SW480 (cell line): ENCODE measurements at regions not wholly inside any gene's neighbourhood (a gene's known extent, or its start where the extent isn't known, plus 50 kb on each side); places are given as distances from the start of the nearest gene placed in this dataset.
"Not testable (repeated sequence)": the region's sequence is repeated elsewhere in the genome, so short reads cannot be mapped to it uniquely, and the experiment has no call there.

Source experiments
- DNase-seq: peaks from one replicate; pipeline ENCODE4 v3.0.0-alpha.2; 2016; ENCODE audit warnings: low spot score

GRCh38 chr4:101730291-101731117 is 60.0 kb upstream of the BANK1 start:
- peak; percentile 60 for DNase-seq

- no peak for DNase-seq
These were observed 63.3 kb upstream of the BANK1 start for GRCh38 chr4:101727238-101727637.

GRCh38 chr4:101724093-101724492 is 66.4 kb upstream of the BANK1 start:
- DNase-seq = no peak

DNA sequence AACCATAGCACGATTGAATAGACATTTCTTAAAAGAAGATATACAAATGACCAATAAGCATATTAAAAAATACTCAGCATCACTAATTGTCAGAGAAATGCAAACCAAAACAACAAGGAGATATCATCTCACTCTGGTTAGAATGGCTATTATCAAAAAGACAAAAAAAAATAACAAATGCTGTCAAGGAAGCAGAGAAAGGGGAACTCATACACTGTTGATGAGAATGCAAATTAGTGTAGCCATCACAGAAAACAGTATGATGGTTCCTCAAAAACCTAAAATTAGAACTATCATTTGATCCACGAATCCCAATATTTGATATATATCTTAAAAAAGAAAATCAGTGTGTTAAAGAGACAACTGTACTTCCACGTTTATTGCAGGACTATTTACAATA is 71.7 kb upstream of the BANK1 start:
- no peak for DNase-seq

- DNase-seq = no peak
These were observed 78.8 kb upstream of the BANK1 start for GRCh38 chr4:101711590-101712260.

- no peak for DNase-seq
These were observed 79.7 kb upstream of the BANK1 start for GRCh38 chr4:101710806-101711205.

DNA sequence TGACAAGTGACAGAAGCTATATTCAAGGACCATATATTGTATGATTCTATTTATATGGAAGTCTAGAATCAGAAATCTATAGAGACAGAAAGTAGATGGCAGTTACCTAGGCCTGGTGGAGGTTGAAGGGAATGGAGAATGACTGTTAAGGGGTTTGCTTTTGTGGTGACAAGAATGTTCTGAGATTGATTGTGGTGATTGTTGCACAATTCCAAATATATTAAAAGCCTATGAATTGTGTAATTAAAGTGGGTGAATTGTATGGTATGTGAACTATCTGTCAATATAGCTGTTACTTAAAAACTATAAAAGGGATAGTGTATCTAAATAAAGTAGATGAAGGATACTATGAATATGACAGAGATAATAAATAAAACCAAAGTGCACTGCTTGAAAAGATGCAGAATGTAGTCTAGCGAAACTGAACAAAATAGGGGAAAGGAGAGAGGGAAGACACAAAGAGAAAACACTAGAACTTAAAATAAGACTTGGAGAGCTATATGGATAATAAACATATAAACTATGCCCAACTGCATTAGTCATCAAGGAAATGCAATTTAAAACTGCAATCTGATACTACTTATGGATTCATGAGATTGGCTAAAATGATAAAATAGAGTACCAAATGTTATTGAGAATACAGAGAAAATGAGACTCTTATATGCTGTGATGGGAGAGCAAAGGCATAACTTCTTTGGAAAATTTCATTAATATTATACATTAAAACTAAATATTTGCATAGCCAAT is 82.1 kb upstream of the BANK1 start:
- no peak for DNase-seq

DNA sequence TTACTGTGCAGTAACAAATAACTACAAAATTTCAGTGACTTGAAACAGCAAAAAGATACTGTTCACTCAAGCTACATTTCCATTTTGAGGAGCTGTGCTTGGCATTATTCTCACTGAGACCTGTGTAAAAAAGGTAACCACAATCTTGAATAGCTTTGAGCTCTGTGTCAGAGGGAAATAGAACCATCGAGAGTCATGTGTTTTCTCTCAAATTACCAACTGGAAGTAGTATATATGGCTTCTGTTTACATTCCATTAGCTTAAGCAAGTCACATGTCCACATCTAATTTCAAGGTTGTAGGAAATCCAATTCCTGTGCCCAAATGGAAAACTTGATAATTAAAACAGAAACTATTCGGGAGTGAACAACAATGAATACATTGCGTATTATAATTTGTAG is 82.9 kb upstream of the BANK1 start:
- no peak for DNase-seq

- DNase-seq = no peak
These were observed 83.9 kb upstream of the BANK1 start for GRCh38 chr4:101706535-101707057.

DNA sequence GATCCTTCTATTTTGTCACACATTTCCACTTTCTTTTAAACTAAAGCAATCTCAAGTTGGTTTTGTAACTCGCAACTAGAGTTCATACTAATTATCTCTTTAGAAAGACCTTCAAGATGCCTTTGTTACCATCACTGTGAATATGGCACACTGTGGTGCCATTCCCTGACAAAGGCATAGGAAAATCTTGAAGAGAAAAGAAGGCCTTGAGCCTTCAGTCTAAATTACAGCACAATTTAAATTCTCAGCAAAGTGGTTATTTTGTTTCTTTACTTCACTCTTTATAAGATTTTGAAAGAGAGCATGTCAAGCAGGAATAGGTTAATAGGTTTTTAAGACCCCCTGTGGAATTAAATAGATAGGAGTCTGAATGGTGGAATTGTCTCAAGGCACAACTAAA is 89.0 kb upstream of the BANK1 start:
- no peak for DNase-seq

- no peak for DNase-seq
These were observed 90.9 kb upstream of the BANK1 start for GRCh38 chr4:101699441-101700124.

DNA sequence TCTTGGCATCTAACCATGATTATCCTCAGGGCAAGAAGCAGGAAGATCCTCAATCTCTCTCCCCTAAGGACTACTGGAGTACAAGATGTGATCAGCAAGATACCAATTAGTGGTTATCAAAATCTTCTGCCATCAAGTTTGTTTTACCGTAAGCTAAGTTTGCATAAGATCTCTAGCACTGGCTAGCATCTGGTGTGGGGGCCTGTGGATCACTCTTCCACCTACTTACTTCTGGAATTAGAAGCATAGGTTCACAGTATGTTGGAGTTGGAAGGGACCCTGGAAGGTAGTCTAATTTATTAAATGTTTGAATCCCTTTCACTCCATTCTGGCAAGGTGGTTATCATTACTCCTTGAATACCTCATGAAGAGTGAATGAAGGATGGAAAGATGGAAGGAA is 93.3 kb upstream of the BANK1 start:
- DNase-seq = no peak

DNA sequence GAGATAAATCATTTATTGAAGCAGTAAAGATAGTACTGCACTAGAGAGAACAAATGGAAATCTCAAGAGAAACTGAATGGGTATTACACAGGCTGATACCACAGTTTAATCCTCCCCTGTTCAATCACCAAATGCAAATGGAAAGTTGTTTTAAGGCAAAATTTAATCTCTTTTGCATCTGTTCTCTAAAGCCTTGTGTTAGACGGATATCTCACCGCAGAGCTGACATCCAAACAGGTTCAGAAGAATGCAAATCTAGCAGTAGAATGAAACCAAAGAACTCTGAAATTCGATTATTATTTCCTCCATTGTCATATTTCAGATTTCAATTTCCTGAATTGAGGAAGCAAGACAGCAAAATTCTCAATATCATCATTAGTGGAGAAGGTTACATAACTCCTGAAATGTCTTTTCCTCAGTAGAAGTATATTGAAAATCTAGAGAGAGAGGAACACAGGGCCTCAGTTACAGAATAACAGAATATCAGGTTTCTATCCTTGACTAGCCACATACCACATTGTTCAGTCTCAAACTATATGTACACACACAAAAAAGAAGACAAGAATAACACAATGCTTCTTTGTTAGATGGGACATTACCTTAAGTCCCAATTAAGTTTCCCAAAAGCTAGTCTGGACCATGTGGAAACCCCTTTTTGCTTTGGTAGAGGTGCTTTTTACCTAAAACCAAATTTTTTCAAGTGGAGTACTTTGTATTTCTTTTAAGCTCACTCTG is 94.1 kb upstream of the BANK1 start:
- DNase-seq = no peak

GRCh38 chr4:101695176-101695575 is 95.4 kb upstream of the BANK1 start:
- no peak for DNase-seq

DNA sequence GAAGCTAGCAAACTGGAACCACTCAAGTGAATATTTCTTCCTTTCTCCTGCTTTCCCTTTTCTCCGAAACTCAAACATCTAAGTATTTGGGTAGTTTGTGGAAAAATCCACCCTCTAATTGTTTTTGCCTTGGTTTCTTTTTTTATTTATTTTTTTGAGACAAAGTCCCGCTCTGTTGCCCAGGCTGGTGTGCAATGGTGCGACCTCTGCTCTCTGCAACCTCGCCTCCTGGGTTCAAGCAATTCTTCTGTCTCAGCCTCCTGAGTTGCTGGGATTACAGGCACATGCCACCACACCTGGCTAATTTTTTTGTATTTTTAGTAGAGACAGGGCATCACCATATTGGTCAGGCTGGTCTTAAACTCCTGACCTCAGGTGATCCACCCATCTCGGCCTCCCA is 96.1 kb upstream of the BANK1 start:
- not testable (repeated sequence) for DNase-seq

DNA sequence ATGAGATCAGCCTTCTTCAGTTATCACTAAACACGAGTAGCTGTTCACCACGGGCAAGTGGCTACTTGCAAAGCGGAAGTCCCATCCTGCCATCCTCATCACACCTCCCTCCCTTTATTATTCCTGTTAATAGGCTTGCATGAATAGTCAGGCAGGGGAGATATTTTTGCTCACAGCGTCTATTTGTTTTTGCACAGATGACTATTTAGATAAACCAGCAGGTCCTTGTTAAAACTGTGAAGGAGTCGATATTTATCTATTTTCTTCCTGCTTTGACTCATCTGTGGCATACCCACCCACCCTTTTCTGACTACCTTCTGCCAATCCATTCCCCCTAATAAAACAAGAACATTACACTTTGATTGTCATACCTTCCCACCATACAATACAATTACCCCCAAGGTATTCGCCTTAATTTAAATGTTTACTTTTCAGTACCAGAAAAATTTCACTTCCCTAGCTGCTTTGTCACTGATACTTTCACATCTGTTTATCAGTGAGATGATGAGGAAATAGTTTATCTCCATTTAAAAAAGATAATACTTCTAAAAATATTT is 96.6 kb upstream of the BANK1 start:
- no peak for DNase-seq

GRCh38 chr4:101689220-101689619 is 101.3 kb upstream of the BANK1 start:
- DNase-seq = no peak

DNA sequence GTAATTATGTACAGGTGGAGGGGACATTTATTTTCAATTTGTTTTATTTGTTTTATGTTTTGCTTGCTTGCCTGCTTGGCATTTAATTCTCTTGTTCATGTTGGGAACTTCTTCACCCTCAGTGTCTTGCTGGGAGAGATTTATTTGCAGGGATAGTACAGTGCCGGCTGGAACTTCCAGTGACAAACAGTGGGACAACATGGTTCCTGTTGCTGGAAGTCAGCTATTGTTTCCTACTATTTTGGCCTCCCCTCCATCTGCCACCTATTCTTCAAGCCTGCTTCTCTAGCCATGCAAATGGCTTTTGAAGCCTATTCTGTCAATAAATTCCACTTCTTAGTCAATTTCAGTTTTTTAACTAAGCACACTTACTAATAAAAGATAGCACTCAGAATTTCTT is 105.4 kb upstream of the BANK1 start:
- DNase-seq = no peak

GRCh38 chr4:101682946-101683345 is 107.6 kb upstream of the BANK1 start:
- no peak for DNase-seq

DNA sequence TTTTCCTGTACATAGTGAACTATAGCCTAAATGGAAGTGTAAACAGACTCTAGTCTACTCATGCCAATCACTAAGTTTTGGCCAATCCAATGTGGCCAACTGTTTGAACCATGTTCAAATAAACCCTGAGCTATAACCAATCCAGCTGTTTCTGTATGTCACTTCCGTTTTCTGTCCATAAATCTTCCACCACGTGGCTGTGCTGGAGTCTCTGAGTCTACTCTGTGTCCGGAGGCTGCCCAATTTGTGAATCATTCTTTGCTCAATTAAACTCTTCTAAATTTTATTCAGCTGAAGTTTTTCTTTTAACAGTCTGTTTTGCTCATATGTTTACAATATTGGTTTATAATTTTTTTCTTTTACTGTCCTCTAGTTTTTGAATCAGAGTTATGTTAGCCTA is 112.3 kb upstream of the BANK1 start:
- DNase-seq = no peak

- DNase-seq = no peak
These were observed 119.6 kb upstream of the BANK1 start for GRCh38 chr4:101670897-101671296.
